Testis (tissue), 2 donors: ENCODE measurements at regions not wholly inside any gene's neighbourhood (a gene's known extent, or its start where the extent isn't known, plus 50 kb on each side); places are given as distances from the start of the nearest gene placed in this dataset.

Experiments
- CTCF ChIP-seq, 3 experiments: fragments of 450-650 bp in 2 of 3; fragments of 200-600 bp in 1 of 3; sonication (generic) in 1 of 3; IDR thresholded peaks; one replicate each; pipeline ENCODE4 v1.5.1; 2016 to 2019; ENCODE audit warnings: antibody characterized with exemption in 3 of 3, mild to moderate bottlenecking in 2 of 3, moderate library complexity in 1 of 3
- POLR2A ChIP-seq: fragments of 450-650 bp; IDR thresholded peaks from one replicate; pipeline ENCODE4 v1.6.1; 2017; ENCODE audit warnings: antibody characterized with exemption, mild to moderate bottlenecking, moderate library complexity

GRCh38 chr5:45750574-45750973, 54.4 kb upstream of the HCN1 start:
- TF ChIP-seq CTCF (IDR thresholded peaks at IDR 0.05) (no peak), POLR2A (no peak)
